ENCODE measurements at regions not wholly inside any gene's neighbourhood (a gene's known extent, or its start where the extent isn't known, plus 50 kb on each side); places are given as distances from the start of the nearest gene placed in this dataset.

DNA sequence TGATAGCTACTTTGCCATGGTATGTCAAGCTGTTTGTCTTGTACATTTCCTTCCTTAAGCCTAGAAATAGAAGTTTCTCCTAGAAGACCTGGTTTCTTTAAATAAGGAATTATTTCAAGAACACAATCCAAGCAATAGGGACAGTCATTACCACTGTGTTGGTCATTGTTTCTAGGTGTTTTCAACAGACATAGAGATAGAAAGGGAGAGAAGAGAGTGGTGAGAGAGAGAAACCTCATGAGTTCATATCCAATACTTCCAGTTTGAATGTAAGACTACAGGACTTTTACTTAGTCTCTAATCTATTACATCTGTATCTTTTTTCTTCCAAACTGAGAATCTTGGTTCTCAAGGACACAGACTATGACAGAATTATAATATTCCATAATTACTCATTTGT, 245.9 kb upstream of the STARD13 start:
- Mint-ChIP-seq H3K27ac (peak overlapping the region; percentile 18), H3K9me3 (peaks cover 6% of the 10 kb centered on the region), H3K4me1 (peaks cover 22% of the 10 kb centered on the region), H3K4me3 (no peak overlapping the region), H3K36me3 (peaks cover 2% of the 10 kb centered on the region), H3K27me3 (no peaks in the 10 kb centered on the region)

DNA sequence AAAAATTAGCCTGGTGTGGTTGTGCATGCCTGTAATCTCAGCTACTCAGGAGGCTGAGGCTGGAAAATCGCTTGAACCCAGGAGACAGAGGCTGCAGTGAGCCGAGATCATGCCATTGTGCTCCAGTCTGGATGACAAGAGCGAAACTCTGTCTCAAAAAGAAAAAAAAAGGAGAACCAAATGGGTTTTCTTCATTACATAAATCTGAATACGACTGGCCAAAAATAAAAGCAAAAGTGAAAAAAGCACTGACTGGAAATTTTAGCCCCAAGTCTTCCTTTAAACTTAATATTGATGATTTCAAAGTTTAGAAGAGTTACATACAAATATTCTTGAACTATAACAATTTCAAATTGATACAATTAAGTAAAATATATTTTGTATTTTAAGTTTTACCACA, 249.5 kb upstream of the STARD13 start:
- Mint-ChIP-seq H3K27ac (no peak overlapping the region), H3K4me1 (peaks cover 32% of the 10 kb centered on the region), H3K27me3 (no peaks in the 10 kb centered on the region), H3K9me3 (peaks cover 6% of the 10 kb centered on the region), H3K4me3 (no peak overlapping the region), H3K36me3 (peaks cover 2% of the 10 kb centered on the region)

DNA sequence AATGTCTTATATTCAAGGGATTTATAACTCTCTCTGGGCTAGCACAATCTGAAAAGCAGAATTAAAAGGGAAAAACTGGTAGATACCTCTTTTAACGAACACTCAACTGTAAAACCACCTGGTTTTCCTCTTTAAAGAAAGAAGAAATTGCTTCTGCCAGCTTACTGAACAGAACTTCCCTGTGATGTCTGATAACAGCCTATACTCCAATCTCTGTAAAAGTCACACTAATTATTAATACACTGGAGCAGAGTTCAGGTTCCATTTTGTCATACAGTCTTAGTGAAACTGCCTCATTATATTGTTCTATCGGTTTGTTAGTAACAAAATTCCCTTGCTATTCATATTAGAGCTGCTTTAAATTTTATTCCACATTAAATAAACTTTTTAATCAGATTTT, 251.0 kb upstream of the STARD13 start:
- peaks cover 2% of the 10 kb centered on the region for H3K36me3 Mint-ChIP-seq
- H3K4me1 Mint-ChIP-seq, result peaks cover 41% of the 10 kb centered on the region
- peak overlapping the region; percentile 24 for H3K27ac Mint-ChIP-seq
- no peak overlapping the region for H3K4me3 Mint-ChIP-seq
- peaks cover 8% of the 10 kb centered on the region for H3K9me3 Mint-ChIP-seq
- no peaks in the 10 kb centered on the region for H3K27me3 Mint-ChIP-seq

DNA sequence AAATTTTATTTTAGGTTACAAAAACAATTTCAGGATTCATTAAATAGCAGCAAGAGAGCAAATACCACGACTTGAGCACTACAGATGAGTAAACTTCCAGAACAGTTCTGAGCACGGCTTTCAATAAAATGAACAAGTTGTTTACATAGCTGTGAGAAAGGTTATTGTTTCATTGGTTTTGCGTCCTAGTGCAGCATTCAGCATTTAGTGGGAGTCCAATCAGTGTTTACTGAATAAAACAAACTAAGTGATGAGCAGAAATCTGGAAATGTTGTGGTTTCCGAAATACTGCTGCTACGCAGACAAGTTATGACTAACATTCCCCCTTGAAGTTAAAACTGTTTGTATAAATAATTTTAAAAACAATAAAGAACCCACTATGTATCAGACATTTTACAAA, 251.5 kb upstream of the STARD13 start:
- Mint-ChIP-seq H3K27me3 (no peaks in the 10 kb centered on the region), H3K4me1 (peaks cover 46% of the 10 kb centered on the region), H3K27ac (no peak overlapping the region), H3K4me3 (no peak overlapping the region), H3K9me3 (peaks cover 8% of the 10 kb centered on the region), H3K36me3 (peaks cover 2% of the 10 kb centered on the region)

DNA sequence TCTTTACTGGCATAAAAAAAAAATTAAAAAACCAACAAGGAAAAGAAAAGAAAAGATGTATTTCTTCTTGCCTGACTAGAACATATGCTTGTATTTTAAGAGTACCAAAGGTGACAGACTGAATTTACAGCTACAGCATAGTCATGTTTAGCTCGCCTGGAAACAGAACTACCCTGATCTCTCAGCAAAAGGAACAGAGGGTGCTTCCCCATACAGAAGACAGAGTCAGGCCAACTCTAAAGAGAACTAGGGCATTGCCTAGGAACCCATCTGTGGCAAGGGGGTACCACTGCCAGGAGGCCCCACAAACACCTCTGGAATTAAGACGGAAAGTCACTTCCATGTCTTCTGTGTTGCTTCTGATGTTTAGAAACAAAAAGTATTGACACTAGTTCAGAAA, 252.1 kb upstream of the STARD13 start:
- H3K9me3 Mint-ChIP-seq, result peaks cover 8% of the 10 kb centered on the region
- H3K4me3 Mint-ChIP-seq, result no peak overlapping the region
- H3K36me3 Mint-ChIP-seq, result no peaks in the 10 kb centered on the region
- H3K4me1 Mint-ChIP-seq, result peaks cover 49% of the 10 kb centered on the region
- H3K27ac Mint-ChIP-seq, result peak overlapping the region; percentile 63
- H3K27me3 Mint-ChIP-seq, result no peaks in the 10 kb centered on the region

DNA sequence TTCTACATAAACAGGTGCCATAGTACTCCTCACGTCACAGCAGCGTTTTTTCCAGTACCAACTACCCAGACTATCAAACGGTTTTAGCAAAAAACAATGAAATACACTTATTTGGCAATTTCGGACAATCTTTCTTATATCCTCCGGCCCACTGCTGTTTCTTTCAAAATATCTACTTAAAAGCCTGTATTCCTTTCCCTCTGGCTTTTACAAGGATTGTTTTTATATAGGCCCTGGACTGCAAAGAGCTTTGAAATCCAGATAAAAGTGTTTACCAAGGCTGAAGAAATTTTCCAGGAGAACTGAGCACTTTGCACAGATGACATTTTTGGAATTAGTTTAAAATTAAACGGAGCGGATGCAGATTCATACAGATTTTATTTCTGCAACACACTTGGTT, 255.9 kb upstream of the STARD13 start:
- H3K27me3 Mint-ChIP-seq, result no peaks in the 10 kb centered on the region
- peak overlapping the region; percentile 100 for H3K27ac Mint-ChIP-seq
- H3K36me3 Mint-ChIP-seq, result no peaks in the 10 kb centered on the region
- H3K4me3 Mint-ChIP-seq, result peak overlapping the region; percentile 90
- H3K4me1 Mint-ChIP-seq, result peaks cover 63% of the 10 kb centered on the region
- peaks cover 8% of the 10 kb centered on the region for H3K9me3 Mint-ChIP-seq

DNA sequence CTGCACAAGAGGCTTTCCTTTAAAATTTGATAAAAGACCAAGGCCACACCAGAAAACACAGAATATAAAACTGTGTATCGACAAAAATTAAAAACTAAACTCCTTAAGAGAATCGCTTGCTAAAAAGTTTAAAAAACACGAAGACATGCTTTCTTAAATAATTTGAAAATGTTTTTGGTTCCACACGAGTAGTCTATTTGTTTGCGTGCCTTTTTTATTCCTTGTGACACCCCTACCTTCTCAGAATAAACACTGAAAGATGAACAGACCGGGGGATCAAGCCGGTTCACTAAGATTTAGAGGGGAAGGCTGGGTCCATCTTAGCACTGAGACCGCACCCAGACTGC, 256.4 kb upstream of the STARD13 start:
- Mint-ChIP-seq H3K4me1 (peaks cover 64% of the 10 kb centered on the region), H3K9me3 (peaks cover 8% of the 10 kb centered on the region), H3K27me3 (no peaks in the 10 kb centered on the region), H3K4me3 (peak overlapping the region; percentile 90), H3K36me3 (no peaks in the 10 kb centered on the region), H3K27ac (peak overlapping the region; percentile 100)

DNA sequence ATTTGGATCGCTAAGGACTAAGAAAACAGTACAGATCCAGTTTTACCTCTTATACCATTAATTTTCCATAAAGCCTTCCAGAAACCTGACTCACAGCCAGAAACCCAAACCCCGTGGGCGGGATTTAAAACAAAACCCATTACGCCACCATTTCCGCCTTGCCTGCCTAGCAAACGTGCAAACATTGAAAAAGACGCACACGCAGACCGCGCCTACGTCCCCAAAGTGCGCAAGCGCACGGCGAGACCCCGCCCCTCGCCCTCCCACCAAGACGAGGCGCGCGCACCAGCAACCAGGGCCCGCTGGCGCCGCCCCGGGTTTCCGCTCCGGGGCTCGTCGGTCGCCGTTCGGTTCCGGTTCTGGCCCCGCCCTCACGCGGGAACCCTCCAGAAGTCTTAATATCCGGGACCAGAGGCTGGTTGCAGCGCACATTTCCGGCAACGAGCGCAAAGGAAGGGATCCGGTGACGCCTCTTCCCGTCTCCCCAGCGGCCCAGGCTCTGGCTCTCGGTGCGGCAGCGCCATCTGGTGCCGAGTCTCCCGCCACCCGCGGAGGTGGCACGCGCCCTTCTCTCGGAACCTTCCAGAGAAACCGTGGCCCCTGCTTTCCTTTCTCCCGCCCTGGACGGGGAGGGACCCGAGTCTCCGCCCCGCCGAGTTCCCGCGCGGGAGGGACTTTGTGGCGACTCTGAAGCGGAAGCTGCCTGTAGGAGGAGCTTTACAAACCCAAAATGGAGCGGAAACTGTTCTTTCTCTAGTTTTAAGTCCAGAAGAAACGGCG, 256.9 kb upstream of the STARD13 start:
- Mint-ChIP-seq H3K4me3 (peak overlapping the region; percentile 90), H3K4me1 (peaks cover 67% of the 10 kb centered on the region), H3K27ac (peak overlapping the region; percentile 100), H3K9me3 (peaks cover 8% of the 10 kb centered on the region), H3K36me3 (no peaks in the 10 kb centered on the region), H3K27me3 (no peaks in the 10 kb centered on the region)

DNA sequence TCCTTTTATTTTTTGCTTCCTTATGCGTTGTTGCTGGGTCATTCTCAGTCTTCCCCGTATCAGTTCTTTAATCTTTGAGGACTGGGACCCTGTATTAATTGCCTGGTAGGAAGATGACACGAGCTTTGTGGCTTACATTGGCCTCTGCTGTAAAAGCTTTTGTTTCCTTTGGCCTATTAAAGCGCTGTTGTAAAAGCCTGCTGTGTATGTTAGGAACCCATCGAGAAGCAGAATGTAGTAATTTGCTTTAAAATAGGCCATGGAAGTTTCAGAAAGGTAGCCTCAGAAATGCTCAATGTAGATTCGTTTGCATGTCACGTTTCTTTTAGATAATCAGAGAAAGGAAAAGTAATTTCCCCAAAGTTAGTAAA, 257.5 kb upstream of the STARD13 start:
- H3K27me3 Mint-ChIP-seq, result no peaks in the 10 kb centered on the region

DNA sequence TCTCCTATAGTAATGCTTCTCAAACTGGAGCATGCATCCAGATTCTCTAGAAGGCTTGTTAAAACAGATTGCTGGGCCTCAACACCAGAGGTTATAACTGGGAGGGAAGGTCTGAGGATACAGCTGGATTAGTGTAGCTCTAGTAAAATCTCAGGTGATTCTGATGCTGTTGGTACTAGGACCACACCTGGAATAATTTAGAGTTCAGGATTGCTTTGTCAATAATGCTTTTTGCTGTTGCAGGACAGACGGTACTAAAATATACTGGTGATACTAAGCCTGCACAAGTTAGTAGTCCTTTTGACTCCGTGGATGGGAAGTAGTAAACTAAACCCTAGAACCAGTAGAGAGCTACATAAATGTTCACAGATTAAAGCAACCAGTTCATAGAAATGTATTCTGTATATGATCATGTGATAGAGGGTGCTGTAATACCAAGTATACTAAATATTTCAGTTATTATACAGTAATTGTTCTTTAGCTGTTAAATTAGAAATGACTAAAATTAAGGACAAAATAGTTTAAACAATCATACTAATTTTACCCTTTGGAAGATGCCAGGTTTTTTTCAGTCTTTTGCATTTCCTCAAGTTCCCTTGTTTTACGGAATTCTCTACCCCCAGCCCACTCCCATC, 258.2 kb upstream of the STARD13 start:
- Mint-ChIP-seq H3K27ac (peak overlapping the region; percentile 100), H3K4me1 (peaks cover 61% of the 10 kb centered on the region)

More for the DNA sequence above, 257.5 kb upstream of the STARD13 start:
- peaks cover 8% of the 10 kb centered on the region for H3K9me3 Mint-ChIP-seq
- no peaks in the 10 kb centered on the region for H3K36me3 Mint-ChIP-seq
- H3K27ac Mint-ChIP-seq, result peak overlapping the region; percentile 100
- H3K4me3 Mint-ChIP-seq, result peak overlapping the region; percentile 90
- peaks cover 61% of the 10 kb centered on the region for H3K4me1 Mint-ChIP-seq

DNA sequence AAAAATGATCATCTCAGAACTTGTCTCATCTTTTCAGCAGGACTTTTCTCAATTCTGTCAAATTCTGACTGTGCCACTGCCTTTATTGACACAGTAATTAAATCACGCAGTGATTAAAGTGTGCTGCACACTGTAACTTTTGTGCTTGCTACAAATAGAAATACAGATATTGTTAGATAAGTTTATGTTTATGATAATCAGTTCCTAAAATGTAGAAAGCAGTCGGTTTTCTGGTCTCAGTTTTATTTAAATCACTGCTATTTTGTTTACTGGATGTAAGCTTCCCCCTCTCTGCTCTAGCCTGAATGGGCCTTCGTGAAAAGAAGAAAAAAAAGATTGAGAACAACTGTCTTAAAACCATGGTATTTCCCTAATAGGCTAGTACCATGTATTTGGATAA, 258.8 kb upstream of the STARD13 start:
- H3K4me1 Mint-ChIP-seq, result peaks cover 57% of the 10 kb centered on the region
- no peaks in the 10 kb centered on the region for H3K27me3 Mint-ChIP-seq
- H3K9me3 Mint-ChIP-seq, result peaks cover 8% of the 10 kb centered on the region
- peak overlapping the region; percentile 36 for H3K4me3 Mint-ChIP-seq
- H3K27ac Mint-ChIP-seq, result peak overlapping the region; percentile 100
- H3K36me3 Mint-ChIP-seq, result no peaks in the 10 kb centered on the region

More for the DNA sequence above, 258.2 kb upstream of the STARD13 start:
- H3K27me3 Mint-ChIP-seq, result no peaks in the 10 kb centered on the region
- H3K36me3 Mint-ChIP-seq, result no peaks in the 10 kb centered on the region
- peaks cover 8% of the 10 kb centered on the region for H3K9me3 Mint-ChIP-seq
- peak overlapping the region; percentile 90 for H3K4me3 Mint-ChIP-seq

DNA sequence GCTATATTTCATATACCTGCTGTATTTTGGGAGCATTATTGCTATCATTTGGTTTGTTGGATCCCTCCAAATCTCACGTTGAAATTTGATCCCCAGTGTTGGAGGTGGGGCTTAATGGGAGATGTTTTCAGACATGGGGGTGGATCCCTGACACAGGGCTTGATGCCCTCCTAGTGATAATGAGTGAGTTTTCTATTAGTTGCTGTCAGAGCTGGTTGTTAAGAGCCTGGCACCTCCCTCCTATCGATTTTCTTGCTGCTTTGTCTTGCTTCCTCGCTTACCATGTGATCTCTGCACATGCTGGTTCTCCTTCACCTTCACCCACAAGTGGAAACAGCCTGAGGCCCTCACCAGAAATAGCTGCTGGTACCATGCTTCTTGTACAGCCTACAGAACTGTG, 259.9 kb upstream of the STARD13 start:
- Mint-ChIP-seq H3K9me3 (peaks cover 5% of the 10 kb centered on the region), H3K36me3 (no peaks in the 10 kb centered on the region), H3K4me3 (no peak overlapping the region), H3K27ac (peak overlapping the region; percentile 52), H3K27me3 (no peaks in the 10 kb centered on the region), H3K4me1 (peaks cover 46% of the 10 kb centered on the region)

DNA sequence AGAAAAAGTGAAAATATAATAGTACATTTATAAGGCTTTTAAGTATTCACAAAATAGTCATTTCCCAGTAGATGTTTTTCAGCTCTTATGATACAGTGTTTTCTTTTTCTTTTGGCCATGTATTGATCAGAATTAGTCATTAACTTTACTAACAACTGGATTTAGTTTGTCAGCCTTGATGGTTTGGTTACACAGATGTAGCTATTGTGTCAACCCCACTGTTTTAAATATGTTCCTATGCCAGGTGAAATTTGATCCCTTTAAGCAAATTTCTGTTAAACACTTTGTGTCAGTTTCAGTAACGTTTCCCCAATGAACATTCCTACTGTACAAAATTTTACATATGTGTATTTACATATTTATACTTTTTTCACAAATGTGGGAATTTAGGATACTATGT, 261.5 kb upstream of the STARD13 start:
- Mint-ChIP-seq H3K4me1 (peaks cover 31% of the 10 kb centered on the region), H3K4me3 (no peak overlapping the region), H3K9me3 (no peaks in the 10 kb centered on the region), H3K27ac (no peak overlapping the region), H3K36me3 (no peaks in the 10 kb centered on the region), H3K27me3 (no peaks in the 10 kb centered on the region)

DNA sequence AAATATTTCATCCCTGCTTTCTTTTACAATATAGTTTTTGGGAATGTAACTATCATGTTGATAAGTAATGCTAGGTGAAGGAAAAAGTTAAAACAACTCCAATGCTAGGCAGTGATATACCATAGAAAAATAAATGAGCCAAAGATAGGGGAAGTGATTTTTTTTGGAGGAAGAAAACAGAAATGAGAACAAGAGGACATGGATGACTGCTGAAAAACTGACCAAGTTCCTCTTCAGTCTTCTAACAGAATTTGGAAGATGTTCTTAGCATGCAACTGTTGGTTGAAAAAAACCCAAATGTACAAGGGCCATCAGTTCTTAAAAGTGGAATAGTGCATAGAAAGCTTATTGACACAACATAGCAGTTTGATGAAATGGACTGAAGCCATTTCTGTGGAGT, 262.5 kb upstream of the STARD13 start:
- no peaks in the 10 kb centered on the region for H3K27me3 Mint-ChIP-seq
- H3K36me3 Mint-ChIP-seq, result no peaks in the 10 kb centered on the region
- no peak overlapping the region for H3K4me3 Mint-ChIP-seq
- H3K9me3 Mint-ChIP-seq, result no peaks in the 10 kb centered on the region
- H3K27ac Mint-ChIP-seq, result peak overlapping the region; percentile 17
- peaks cover 25% of the 10 kb centered on the region for H3K4me1 Mint-ChIP-seq

DNA sequence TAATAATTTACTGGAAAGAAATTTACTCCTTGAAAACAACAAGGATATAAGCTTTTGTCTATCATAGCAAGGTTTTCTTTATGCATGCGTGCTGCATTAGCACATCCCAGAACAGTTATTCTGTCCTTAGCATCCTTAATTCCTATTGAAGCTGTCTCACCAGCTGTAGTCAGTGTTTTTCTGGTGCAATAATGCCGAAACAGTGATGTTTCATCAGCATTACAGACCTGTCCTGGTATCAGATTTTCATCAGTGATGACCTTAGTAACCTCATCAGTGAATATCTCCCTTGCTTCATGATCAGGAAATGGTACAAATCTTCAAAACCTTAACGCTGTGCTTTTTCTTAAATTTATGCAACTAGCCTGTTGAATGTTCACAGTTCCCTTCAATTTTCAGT, 264.7 kb upstream of the STARD13 start:
- H3K9me3 Mint-ChIP-seq, result no peaks in the 10 kb centered on the region
- no peaks in the 10 kb centered on the region for H3K36me3 Mint-ChIP-seq
- peaks cover 2% of the 10 kb centered on the region for H3K27me3 Mint-ChIP-seq
- no peak overlapping the region for H3K27ac Mint-ChIP-seq
- peaks cover 9% of the 10 kb centered on the region for H3K4me1 Mint-ChIP-seq
- H3K4me3 Mint-ChIP-seq, result no peak overlapping the region

DNA sequence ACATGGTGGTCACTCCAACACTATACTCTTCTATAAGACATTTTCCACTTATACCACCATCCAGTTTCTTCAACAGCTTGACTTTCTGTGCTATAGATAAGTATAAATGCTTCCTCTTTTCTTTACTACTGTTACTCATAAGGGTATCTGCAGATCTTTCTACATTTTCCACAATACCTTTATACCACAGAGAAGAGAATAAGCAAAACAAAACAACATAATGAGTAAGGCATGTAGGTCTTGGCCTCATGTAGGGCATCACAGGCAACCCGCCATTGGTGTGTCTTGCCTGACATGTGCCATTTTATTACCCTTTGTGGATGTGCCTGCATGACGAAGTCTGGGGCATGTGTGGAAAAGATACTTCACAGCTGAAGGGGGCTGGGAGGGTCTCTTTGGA, 265.3 kb upstream of the STARD13 start:
- H3K27ac Mint-ChIP-seq, result no peak overlapping the region
- H3K4me1 Mint-ChIP-seq, result peaks cover 5% of the 10 kb centered on the region
- no peaks in the 10 kb centered on the region for H3K9me3 Mint-ChIP-seq
- no peak overlapping the region for H3K4me3 Mint-ChIP-seq
- H3K27me3 Mint-ChIP-seq, result peaks cover 2% of the 10 kb centered on the region
- H3K36me3 Mint-ChIP-seq, result no peaks in the 10 kb centered on the region
